Esophagus squamous epithelium (tissue), 5 donors: ENCODE measurements at regions not wholly inside any gene's neighbourhood (a gene's known extent, or its start where the extent isn't known, plus 50 kb on each side); places are given as distances from the start of the nearest gene placed in this dataset.

Experiments
- DNase-seq: peaks from one replicate; lab custom pipeline; 2025; lab: John Stamatoyannopoulos, UW
- H3K27ac ChIP-seq, 4 donors: fragments of 200-600 bp; sonication (generic); one replicate each; pipeline ENCODE4 v1.5.1; 2016 to 2019; ENCODE audit warnings: mild to moderate bottlenecking in 1 of 4
- H3K27me3 ChIP-seq, 4 donors: fragments of 200-600 bp; sonication (generic); 1 replicate in 3 of 4; 2 replicates in 1 of 4; pipeline versions ENCODE4 v1.5.1 to v1.6.0; 2017 to 2021; ENCODE audit warnings: antibody characterized with exemption in 1 of 4
- H3K36me3 ChIP-seq, 3 donors: fragments of 200-600 bp; sonication (generic); one replicate each; pipeline ENCODE4 v1.5.1; 2016 to 2019
- H3K4me1 ChIP-seq, 3 donors: fragments of 200-600 bp; sonication (generic); one replicate each; pipeline ENCODE4 v1.5.1; 2017 to 2019
- H3K4me3 ChIP-seq, 4 donors: fragments of 200-600 bp; sonication (generic); 1 replicate in 3 of 4; 2 replicates in 1 of 4; pipeline ENCODE4 v1.5.1; 2016 to 2019; ENCODE audit warnings: mild to moderate bottlenecking in 2 of 4, moderate library complexity in 1 of 4
- H3K9me3 ChIP-seq, 3 donors: fragments of 200-600 bp; sonication (generic); one replicate each; pipeline ENCODE4 v1.5.1; 2016 to 2019
- POLR2A ChIP-seq, 4 donors: fragments of 450-650 bp; IDR thresholded peaks; one replicate each; pipeline ENCODE4 v1.6.1; 2017; ENCODE audit warnings: antibody characterized with exemption in 4 of 4, mild to moderate bottlenecking in 4 of 4, moderate library complexity in 3 of 4
- WGBS, 2 donors: methylation state at CpG; one replicate each; pipeline ENCODE4 v1.1.5; 2018; 5-methylcytosine and 5-hydroxymethylcytosine counted together
- intact Hi-C: fragments of 100-400 bp; cut with DNase I; formaldehyde crosslinking; loops from one replicate; pipeline ENCODE4 v1.15.0; 2022
- TF ChIP-seq, protein P1 (sequence below), 6 experiments: fragments of 450-650 bp in 4 of 6; fragments of 200-600 bp in 2 of 6; sonication (generic) in 2 of 6; IDR thresholded peaks; one replicate each; pipeline ENCODE4 v1.5.1; 2016 to 2019; ENCODE audit warnings: antibody characterized with exemption in 6 of 6, mild to moderate bottlenecking in 4 of 6, moderate library complexity in 4 of 6
- donor health status: DM: yes; HTN: yes; CAD: no.

DNA sequence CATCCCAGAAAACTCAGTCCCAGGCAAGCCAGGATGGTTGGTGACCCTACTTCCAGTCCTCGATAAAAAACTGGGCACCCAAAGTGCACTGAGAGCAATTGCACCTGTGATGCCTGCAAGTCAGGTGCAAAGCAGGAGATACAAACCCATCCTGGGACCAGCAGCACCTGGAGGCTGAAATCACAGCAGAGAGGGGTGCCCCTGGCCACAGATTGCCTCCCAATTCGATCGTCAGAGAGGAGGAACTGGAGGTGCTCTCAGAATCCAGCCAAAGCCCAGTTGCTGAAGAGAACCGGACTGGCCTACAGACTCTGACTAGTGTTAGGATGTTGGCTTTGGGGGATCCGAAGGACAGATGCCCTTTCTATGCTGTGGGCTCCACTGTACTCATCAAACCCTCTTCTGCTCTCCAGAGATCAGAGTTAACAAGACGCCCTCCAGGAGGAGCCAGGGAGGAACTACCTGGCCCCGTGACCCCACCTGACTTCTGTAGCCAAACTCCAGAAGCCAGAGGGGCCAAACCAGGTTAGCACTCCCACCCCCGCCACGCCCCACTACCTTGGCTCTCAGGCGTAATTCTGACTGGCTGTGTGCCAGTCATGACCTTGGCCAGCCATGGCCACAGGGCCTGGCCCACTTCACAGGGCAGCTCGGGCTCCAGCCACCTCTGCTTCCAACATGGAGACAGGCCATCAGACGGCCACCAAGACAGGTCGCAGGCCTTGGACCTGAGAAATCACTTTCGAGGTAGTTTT lies 284.5 kb upstream of the RTL1 start:
- Histone ChIP-seq H3K27me3 (peaks cover 0 to 7% (median 0%) of the 10 kb centered on the region in 4 donors), H3K4me3 (no peak overlapping the region), H3K36me3 (no peaks in the 10 kb centered on the region), H3K27ac (no peak overlapping the region), H3K4me1 (no peaks in the 10 kb centered on the region), H3K9me3 (no peaks in the 10 kb centered on the region)
- no peak for DNase-seq
- TF ChIP-seq, protein P1, sequence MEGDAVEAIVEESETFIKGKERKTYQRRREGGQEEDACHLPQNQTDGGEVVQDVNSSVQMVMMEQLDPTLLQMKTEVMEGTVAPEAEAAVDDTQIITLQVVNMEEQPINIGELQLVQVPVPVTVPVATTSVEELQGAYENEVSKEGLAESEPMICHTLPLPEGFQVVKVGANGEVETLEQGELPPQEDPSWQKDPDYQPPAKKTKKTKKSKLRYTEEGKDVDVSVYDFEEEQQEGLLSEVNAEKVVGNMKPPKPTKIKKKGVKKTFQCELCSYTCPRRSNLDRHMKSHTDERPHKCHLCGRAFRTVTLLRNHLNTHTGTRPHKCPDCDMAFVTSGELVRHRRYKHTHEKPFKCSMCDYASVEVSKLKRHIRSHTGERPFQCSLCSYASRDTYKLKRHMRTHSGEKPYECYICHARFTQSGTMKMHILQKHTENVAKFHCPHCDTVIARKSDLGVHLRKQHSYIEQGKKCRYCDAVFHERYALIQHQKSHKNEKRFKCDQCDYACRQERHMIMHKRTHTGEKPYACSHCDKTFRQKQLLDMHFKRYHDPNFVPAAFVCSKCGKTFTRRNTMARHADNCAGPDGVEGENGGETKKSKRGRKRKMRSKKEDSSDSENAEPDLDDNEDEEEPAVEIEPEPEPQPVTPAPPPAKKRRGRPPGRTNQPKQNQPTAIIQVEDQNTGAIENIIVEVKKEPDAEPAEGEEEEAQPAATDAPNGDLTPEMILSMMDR (IDR thresholded peaks at IDR 0.05), result no peak
- WGBS, 2 donors, result 62 to 67% methylated on average over 5 to 10 of the region's 14 CpGs
- intact Hi-C loops, result no loop called here

DNA sequence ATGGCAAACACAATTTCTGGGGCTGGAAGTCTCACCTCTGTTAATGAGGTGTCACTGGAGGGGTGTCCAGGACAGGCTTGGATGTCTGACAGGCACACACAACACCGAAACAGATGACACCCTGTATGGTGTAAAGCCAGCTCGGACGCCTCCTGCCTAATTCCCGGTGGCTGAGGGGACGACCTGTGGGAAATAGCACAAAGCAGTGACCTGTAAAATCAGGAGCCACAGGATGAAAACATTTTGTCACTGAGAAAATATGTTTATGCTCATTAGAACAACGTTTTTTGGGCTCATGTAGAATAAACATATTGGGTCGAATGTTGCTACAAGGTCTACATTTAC lies 285.0 kb upstream of the RTL1 start:
- peaks cover 0 to 7% (median 0%) of the 10 kb centered on the region in 4 donors for H3K27me3 ChIP-seq
- intact Hi-C loops, result no loop called here
- no peak overlapping the region for H3K4me3 ChIP-seq
- no peaks in the 10 kb centered on the region for H3K4me1 ChIP-seq
- no peak for DNase-seq
- H3K27ac ChIP-seq, result no peak overlapping the region
- WGBS, 2 donors, result 65 to 69% methylated on average over 7 of the region's 7 CpGs
- TF ChIP-seq, protein P1 (IDR thresholded peaks at IDR 0.05), result no peak
- no peak for TF ChIP-seq POLR2A (IDR thresholded peaks at IDR 0.05)
- no peaks in the 10 kb centered on the region for H3K36me3 ChIP-seq
- H3K9me3 ChIP-seq, result no peaks in the 10 kb centered on the region

DNA sequence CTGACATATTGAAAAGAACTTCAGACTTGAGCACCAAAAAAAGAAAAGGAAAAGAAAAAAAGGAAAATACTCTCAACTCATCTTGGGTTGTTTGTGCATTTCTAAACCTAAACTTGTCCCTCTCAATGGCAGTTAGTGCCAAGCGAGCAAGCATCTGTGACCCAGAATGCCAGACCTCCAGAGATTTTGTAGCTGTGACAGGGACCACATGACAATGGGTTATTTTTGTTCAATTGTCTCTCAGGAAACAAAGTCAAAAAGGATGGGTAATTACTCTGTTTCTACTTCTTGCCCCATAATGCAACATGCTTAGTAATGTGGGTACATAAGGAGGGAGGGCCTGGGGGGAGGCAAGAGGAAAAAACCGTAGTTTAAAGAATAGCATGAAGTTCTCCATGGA lies 285.7 kb upstream of the RTL1 start:
- TF ChIP-seq, protein P1 (IDR thresholded peaks at IDR 0.05), result no peak
- no peak for TF ChIP-seq POLR2A (IDR thresholded peaks at IDR 0.05)
- Histone ChIP-seq H3K9me3 (no peaks in the 10 kb centered on the region), H3K27ac (no peak overlapping the region), H3K4me1 (no peaks in the 10 kb centered on the region), H3K36me3 (no peaks in the 10 kb centered on the region), H3K4me3 (no peak overlapping the region), H3K27me3 (peaks cover 0 to under 1% (median 0%) of the 10 kb centered on the region in 4 donors)
- DNase-seq, result no peak
- WGBS, 2 donors, result 27 to 35% methylated on average over 2 of the region's 2 CpGs
- intact Hi-C loops, result no loop called here

DNA sequence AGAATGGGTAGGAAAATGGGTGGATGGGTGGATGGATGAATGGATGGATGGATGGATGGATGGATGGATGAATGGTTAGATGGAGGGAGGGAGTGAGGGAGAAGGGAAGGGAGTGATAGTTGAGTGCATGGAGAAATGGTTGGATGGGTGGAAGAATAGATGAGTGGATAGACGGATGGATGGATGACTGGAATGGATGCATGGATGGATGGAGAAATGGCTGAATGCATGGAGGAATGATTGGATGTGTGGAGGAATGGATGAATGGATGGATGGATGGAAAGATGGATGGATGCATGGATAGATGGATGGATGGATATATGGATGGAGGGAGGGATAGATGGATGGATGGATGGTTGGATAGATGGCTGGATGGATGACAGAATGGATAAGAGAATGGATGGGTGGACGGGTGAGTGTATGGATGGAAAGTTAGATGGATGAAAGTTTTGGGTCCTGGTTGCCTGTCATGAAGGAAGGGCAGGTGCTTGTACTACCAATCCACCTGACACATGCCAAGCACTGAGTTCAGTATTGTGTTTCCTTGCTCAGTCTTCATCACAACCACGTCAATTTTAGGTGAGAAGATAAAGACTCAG lies 286.5 kb upstream of the RTL1 start:
- H3K27ac ChIP-seq, result no peak overlapping the region
- intact Hi-C loops, result no loop called here
- DNase-seq, result no peak
- H3K36me3 ChIP-seq, result no peaks in the 10 kb centered on the region
- TF ChIP-seq, protein P1 (IDR thresholded peaks at IDR 0.05), result no peak
- no peak for TF ChIP-seq POLR2A (IDR thresholded peaks at IDR 0.05)
- WGBS, 2 donors, result 67 to 70% methylated on average over 3 of the region's 3 CpGs
- H3K4me1 ChIP-seq, result no peaks in the 10 kb centered on the region
- no peak overlapping the region for H3K4me3 ChIP-seq
- H3K27me3 ChIP-seq, result no peaks in the 10 kb centered on the region
- no peaks in the 10 kb centered on the region for H3K9me3 ChIP-seq

DNA sequence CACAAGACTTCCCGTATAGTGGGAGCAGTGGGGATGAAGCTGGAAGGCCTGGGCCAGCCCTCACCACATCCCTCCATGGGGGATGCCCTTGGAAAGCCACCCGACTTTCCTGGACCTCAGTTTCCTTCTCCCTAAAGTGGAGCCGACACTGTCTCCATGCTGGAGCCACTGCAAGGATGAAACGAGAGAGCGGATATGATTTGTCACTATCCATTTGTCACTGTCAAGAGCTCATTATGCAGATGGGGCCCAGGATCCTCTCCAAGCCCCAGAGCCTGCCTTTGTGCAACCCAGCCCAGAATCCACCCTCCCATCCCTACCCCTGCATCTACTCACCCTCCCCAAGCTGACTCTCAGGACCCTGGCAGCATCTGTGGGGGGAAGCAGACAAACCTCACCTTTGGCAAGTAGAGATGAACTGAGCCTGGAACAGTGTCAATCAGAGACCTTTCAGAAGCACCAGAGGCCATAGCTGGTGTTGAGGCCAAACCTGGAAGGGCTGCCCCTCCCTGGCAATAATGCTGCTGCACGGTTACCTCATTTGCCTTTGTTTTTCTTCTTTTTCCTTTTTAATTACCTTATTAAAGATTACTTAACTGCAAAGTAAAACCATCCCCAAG lies 287.7 kb upstream of the RTL1 start:
- intact Hi-C loops, result no loop called here
- DNase-seq, result no peak
- Histone ChIP-seq H3K4me3 (no peak overlapping the region), H3K4me1 (peaks cover 0 to 4% (median 0%) of the 10 kb centered on the region in 3 donors), H3K36me3 (no peaks in the 10 kb centered on the region), H3K27ac (no peak overlapping the region), H3K9me3 (no peaks in the 10 kb centered on the region), H3K27me3 (no peaks in the 10 kb centered on the region)
- WGBS, 2 donors, result 60% methylated on average over 6 of the region's 6 CpGs
- TF ChIP-seq POLR2A (IDR thresholded peaks at IDR 0.05), result no peak
- TF ChIP-seq, protein P1 (IDR thresholded peaks at IDR 0.05), result no peak
